ENCODE measurements at regions not wholly inside any gene's neighbourhood (a gene's known extent, or its start where the extent isn't known, plus 50 kb on each side); places are given as distances from the start of the nearest gene placed in this dataset.
"Not testable (repeated sequence)": the region's sequence is repeated elsewhere in the genome, so short reads cannot be mapped to it uniquely, and the experiment has no call there.

DNA sequence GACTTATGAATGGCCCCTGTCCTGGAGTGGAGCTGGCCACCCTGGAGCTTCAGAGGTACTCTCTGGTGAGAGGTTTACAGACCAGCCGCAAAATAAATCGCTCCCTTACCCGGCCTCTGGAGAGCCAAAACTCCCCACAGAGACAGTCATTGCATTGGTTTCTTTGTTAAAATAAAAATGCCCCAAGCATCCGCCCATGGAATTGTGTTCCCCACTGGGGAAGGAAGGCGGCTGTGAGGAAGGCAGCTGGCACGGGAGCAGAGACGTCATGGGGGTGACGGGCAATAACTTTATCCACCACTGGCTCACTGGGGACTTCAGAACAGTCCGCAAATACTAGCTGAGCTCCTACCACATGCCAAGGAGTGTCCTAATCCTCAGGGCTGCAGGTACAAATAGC lies 266.2 kb upstream of the FOXF1 start:
- DNase-seq, result no peak

DNA sequence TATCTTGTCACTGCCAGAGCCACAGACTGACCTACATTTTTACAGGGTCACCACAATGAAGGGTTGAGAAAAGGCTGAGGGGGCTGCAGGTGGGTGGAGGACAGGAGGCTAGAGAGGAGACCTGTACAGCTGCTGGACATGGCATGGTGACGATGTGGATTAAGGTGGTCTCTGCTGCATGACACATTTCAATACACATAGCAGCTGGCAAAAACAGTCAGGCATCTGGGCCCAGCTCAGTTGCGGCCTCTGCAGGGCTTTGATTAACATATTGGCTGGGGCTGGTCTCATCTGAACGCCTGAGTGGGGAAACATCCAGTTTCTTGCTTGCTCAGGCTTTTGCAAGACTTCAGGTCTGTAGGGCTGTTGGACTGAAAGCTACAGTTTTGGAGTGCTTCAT lies 265.4 kb upstream of the FOXF1 start:
- DNase-seq, result no peak

DNA sequence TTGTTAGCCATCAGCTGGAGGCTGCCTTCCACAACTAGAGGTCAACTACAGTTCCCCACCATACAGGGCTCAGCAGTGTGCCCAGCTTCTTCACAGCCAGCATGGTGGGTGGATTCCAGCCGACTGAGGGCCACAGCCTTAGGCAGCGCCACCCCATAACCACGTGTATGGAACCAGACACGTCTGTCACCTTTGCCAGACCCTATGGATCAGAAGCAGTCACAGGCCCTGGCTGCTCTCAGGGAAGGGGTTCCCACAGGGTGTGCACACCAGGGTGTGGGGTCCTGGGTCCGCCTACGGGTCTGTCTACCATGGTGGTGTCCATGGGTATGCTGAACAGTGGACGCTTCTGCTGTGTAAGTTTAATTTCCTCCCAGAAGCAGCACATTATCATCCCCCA lies 265.0 kb upstream of the FOXF1 start:
- DNase-seq, result no peak

DNA sequence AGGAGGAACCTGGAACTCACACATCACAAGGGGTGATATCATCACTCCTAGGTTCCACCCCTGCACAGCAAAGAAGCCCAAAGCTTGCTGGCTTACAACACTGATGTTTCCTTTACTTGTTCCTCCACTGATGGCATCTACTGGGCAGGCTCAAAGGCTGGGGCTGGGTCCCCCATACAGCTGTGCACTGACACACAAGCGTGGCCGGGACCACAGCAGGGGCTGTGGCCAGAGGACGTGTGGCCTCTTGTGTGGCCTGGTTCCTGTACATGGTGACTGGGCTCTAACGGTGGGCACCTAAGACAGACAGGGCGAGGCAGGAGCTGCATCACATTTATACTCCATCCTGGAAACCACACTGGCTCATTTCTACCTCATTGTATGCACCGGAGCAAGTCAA lies 264.4 kb upstream of the FOXF1 start:
- no peak for DNase-seq

DNA sequence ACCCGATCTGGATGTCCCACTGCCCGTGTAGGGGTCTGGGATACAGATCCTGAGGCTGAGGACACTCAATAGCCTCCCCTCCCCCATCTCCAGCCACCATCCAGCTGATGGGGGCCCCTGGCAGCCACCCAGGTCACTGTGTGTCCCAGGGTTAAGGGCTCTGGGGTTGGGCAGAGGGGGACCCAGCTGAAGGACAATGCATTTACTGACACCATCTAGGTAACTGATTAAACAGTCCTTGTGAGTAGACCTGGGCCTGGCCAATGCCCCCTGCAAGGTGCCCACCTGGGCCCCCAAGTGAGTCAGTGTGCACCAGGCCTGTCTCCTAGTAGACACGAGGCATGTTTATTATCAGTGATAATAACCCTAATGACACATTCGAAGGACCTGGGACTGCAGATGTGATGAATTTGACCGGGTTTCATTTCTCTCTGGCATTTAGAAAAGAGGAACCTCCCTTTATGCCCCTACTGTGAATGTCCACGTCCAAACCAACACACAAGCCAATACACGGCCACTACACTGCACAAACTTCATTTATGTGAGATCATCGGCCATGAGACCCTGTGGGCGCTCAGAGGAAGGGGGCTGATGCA lies 261.9 kb upstream of the FOXF1 start:
- DNase-seq, result no peak

DNA sequence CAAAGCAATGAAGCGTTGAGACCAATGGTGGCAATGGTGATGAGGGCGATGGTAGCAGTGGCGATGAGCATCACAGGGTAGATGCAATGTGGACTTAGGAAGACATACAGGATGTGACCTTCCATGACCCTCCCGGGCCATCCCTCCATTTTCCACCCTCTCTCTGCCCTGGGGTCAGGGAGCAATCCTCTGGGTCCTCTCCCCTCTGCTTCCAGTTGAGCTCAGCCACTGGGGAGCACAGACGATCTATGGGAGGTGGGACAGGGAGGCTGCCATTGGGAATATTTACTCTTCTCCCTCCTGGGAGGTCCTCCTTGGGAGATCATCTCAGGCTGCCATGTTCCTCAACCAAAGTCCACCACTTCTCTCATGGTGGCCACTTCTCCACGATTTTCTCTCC lies 260.7 kb upstream of the FOXF1 start:
- no peak for DNase-seq

DNA sequence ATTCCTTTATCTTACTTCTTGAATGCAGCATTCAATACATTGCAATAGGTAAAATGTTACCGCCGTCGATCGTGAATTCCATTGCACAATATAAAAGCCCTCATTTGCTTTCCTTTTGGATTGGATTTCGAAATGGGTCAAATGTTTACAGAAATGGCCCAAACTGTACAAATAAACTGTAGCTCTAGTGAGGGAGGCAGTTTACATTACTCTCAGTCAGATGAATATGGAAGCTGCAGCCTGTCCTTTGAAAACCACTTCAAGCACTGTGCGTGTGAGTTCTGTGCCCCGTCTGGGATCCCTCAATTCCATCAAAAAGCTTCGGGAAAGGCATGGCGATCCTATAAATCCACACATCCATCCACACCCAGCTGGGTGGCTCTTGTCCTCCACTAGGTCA lies 258.6 kb upstream of the FOXF1 start:
- no peak for DNase-seq

DNA sequence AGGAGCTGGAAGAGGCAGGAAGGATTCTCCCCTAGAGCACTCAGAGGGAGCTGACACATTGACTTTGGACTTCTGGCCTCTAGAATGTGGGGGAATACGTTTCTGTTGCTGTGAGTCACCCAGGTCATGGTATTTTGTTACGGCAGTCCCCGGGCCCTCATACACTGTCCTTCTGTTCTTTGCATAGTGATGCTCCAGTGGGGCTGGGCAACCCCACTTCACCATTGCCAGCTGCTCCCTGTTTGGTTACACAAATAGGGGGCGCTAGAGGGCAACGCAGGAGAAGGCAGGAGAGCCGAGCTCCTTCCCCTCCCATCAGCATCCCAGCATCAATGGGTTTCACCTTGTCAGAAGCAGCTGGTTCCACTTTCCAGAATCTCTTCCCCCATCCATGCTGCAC lies 257.7 kb upstream of the FOXF1 start:
- no peak for DNase-seq

DNA sequence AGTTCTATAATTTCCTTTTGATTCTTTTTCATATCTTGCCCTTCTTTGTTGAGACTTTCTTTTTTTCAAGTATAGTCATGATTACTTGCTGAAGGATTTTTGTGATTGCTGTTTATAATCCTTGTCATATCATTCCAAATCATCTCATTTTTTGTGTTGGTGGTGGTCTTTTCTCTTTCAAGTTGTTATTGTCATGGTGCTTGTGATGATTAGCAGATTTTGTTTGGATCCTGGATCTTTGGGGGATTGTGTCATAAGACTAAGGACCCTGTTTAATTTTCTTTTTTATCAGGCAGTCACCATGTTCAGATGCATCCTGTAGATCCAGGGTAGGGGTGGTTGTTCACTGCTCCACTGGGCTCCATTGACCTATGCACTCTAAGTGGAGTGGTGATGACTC lies 254.4 kb upstream of the FOXF1 start:
- no peak for DNase-seq

DNA sequence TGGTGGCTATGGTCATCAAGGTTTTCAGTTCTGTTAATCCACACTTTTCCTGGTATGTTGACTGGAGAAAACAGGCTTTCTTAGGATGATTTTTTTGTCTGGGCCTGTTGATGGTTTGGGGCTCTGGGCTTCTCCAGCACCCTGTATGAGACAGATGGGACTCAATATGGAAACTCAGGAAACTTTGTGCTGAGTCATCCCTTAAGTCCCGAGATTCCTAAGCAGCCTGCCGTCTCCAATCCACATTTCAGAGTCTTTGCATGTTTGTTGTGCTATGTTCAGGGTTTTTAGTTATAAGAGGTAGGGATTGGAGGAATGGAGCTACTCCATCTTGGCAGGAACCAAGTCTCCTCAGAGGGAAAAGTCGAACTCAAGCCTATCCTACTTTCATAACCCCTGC lies 253.3 kb upstream of the FOXF1 start:
- no peak for DNase-seq

DNA sequence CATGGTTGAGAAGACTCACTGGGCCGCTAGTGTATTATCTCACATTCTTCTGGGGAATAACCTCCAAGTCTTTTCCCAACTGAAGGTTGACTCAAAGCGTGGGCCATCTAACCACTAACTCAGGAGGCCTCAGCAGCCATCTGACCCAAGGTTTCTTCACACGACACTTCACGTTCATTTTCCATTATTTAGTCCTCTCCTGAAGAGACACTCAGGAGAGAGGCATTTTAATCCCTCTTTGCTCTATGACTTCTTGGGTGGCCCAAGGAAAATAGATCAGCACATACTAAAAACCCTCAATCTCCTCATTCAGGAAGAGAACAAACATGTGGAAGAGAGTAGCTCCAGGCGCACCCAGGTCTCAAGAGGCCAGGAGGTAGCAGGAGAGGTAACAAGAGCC lies 252.8 kb upstream of the FOXF1 start:
- no peak for DNase-seq

DNA sequence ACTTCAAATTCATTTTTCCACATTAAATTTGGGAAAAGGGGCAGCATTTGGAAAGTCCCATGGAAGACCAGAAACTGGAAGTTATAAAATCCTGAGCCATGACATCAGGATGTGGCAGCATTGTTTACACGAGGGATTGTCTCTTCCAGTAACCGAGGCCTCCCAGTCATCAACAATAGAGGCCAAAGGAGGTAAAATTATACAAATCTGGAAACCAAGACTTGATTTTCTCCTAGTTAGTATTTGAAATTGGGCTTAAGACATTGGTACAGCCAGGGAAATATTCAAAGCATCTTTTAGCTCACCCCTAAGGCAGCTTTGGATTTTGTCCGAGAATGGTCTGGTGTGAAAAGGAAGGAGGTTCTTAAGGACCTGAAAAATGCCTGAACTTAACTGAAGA lies 251.6 kb upstream of the FOXF1 start:
- DNase-seq, result no peak

DNA sequence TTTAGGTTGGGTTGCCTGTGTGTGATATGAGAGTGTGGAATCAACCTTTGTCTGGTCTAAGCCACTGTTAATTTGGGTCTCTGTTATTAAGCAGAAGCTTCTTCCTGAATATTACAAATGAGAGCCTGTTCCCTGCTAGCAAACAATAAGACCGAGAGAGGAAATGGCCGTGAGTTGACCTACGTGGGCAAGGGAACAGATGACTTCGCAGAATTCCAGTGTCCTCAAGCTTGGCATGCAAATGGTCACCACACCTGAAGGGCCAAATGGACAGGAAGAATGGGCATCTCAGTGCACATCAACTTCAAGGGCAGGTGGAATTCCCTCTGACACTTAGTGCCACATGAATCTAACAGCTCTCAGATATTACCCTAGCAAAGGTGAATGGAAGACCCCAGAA lies 250.8 kb upstream of the FOXF1 start:
- no peak for DNase-seq

DNA sequence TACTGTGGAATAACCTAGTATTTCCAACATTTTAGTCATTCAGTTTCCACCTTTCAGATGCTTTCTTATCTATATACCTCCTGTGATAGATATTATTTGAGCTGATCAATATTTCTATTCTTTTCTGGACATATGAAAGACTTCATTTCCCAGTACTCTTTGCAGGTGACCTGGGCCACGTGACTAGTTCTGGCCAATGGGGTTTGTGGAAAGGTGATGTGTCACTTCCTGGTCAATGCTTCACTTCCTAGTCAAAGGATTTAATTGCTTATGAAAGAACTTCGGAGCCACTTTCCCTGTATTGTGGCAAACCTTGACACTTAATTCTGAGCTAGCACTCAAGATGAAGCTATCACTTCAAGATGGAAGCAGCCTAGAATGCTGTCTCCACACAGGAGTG lies 248.9 kb upstream of the FOXF1 start:
- DNase-seq, result peak; percentile 27

DNA sequence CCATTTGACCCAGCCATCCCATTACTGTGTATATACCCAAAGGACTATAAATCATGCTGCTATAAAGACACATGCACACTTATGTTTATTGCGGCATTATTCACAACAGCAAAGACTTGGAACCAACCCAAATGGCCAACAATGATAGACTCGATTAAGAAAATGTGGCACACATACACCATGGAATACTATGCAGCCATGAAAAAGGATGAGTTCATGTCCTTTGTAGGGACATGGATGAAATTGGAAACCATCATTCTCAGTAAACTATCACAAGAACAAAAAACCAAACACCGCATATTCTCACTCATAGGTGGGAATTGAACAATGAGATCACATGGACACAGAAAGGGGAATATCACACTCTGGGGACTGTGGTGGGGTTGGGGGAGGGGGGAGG lies 242.7 kb upstream of the FOXF1 start:
- DNase-seq, result not testable (repeated sequence)

DNA sequence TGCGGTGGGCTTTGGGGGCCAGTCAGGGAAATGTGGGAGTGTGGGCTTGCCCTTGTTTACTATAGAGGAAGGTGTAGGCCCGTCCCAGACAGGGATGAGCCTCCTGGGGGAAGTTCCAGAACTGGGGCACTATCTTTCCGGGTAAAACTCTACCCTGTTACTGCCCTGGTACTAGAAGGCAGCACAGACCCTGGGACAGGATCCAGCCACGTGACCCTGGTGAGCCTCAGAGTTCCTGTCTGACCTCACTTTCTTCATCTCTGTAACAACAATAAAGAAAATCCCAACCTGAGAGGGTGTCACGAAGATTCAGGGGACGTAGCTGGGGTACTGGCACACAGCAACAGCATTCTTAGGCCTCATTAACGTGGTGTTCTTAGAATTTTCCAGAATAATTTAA lies 239.6 kb upstream of the FOXF1 start:
- DNase-seq, result no peak

DNA sequence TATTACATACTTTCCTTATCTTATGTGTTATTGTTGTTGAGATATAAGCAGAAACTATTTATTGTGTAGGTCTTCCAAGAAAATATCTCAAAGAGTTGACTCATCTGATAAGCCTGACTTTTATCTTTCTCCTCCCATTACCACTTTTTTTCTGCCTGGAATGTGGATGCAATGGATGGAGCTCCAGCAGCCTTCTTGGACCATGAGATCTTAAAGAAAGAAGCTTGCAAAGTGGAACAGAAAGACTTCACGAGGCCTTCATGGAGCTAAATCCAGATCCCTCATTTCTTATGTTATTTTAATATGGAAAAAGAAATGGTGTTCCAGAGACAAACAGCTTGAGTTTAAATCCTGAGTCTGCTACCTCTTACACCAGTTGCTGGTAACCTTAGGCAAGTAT lies 237.6 kb upstream of the FOXF1 start:
- no peak for DNase-seq

DNA sequence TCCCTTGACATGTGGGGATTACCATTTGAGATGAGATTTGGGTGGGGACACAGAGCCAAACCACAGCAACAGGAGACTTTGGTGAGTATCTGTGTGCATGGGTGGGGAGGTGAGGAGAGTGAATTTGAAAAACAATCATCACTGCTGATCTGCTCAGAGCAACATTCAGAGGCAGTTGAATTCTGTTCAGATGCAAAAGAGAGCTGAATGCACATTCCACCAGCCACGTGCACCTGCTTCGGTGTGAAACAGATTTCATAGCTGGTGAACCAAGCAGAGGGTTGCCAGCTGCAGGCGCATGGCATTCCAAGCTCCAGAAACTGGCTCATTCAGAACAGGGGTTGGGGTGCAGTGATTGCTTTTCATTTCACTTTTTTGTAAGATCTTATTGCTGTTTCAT lies 233.1 kb upstream of the FOXF1 start:
- DNase-seq, result no peak

DNA sequence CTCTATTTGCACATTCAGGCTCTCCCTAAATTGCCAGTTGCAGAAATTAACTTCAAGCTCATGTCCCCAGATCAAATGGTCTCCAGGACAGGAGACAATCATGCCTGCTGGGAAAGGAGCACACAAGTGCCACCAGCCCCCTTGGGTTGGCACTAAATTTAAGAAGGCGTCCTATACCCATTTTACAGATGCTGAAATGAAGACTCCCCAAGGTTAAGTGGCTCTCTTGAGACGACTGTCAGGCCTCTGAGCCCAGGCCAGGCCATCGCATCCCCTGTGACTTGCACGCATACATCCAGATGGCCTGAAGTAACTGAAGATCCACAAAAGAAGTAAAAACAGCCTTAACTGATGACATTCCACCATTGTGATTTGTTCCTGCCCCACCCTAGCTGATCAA lies 232.5 kb upstream of the FOXF1 start:
- not testable (repeated sequence) for DNase-seq

DNA sequence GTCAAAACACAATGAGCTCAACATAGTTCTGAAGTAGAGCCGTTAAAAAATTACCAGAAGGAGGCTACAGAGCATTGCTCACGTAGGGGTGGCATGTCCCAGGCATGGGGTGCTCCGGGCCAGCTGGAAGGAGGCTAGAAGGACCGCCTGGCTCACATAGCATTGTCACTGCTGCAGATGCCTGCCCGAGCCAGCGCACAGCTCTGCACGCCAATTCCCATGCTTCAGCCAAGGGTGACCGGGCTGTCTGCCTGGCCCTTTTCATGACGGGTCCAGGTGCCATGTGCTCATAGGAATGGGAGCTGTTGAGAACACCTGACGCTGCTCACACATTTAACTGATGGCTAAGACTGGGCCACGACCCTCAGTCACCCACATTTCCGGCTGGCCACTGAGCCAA lies 228.9 kb upstream of the FOXF1 start:
- DNase-seq, result no peak

DNA sequence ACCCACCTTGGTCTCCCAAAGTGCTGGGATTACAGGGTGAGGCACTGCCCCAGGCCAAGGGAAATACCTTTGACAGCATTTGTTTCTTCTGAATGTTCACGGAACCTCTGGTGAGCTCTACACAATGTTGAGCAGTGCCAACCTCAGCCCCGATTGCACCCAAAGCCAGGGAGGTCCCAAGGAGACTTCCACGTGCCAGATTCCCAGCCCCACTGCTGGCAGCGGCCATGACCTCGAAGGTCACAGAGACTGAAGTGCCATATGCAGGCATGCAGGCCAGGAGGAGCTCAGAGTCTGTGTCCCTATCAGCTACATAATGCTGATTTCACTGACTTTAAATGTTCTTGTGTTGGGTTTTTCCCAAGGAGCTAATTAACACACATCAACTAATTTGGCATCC lies 226.4 kb upstream of the FOXF1 start:
- no peak for DNase-seq

DNA sequence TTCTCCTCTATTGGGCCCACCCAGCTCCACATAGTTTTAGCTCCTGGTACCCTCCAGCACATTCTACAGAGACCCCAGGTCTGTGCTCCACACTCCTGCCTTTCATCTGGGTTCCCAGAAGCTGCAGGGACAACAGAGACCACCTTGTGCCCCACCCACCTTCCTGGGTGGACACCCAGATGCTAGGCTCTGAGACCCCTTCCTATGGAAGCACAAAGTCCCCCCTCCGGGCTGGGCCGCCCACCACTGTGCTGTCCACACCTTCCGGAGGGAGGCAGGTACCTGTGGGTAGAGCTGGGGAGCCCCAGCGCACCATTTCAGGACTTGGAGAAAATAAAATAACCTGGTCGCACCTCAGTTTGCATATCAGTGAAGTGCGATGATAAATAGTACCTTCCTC lies 224.9 kb upstream of the FOXF1 start:
- DNase-seq, result no peak

DNA sequence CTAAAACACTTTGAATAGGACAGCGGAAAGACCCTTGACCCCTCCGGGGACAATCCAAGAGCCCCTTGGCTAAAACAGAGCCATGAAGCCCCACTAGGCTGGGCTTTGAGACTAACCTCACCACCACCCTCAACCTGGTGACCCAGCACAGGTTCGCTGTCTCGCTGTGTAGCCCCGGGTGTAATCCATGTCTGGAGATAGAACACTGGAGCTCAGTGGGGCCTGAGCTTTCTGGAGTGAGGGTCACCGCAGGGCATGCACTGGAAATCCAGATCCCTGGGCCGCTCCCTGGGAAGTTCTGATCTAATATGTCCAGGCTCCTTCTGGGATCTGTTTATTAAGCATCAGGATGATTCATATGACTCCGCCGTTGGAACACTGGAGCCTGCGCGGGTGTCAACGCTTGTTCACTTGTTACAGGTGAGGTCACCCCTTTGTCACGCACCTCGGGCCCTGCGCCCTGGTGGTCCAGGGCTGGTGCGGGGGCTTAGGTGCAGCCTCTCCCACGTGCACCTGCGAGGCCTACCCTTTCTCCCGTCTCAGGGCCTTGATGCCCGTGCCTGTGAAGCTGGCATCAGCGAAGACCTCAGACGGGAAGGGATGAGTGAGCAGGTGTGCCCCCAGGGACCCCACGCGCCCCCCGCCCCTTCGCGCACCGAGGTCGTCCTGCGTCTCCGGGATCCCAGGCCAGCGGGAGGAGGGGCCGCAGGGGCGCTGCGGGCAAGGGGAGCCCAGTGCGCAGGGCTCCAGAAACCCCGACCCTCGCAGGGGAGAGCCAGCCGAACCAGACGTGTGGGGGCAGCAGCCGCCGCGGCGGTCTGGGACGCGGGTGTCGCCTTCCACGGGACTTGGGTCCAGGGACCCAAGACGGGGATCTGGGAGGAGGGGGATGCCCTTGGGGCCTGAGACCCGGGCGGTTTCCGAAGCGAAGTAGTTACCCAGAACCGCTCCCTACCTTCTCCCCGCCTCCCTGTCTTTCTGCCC lies 224.1 kb upstream of the FOXF1 start:
- DNase-seq, result no peak

DNA sequence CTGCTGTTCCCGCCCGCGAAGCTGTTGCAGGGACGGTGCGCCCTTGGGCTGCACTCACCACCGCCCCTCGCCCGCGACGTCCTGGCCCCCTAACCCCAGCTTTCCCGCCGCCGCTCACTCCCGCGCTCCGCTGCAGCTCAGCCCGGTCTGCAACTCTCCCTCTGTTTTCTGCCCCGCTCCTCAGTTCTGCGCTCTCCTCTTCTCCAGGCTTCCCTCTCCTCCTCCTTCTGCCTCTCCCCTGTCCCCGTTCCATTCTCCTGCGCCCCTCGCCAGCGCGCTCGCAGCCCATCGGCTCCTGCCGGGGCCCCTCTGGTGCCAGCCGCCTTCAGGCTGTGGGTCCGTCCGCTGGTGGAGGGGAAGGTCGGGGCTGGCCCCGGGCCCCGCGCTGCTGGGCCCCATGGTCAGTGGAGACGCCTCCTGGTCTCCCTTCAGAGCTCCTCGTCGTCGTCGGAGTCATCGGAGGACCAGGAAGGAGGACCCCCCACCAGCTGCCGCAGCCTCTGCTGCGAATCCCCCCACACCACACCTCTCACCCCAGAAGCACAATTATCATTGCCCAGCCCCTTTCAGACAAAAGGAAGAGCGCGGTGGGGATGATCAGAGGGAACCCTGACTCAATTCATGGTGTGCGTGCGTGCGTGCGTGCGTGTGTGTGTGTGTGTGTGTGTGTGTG lies 223.2 kb upstream of the FOXF1 start:
- DNase-seq, result no peak

Data from T1000 (cell line).